ENCODE measurements at regions not wholly inside any gene's neighbourhood (a gene's known extent, or its start where the extent isn't known, plus 50 kb on each side); places are given as distances from the start of the nearest gene placed in this dataset.
"Not testable (repeated sequence)": the region's sequence is repeated elsewhere in the genome, so short reads cannot be mapped to it uniquely, and the experiment has no call there.

- no peak for TF ChIP-seq SP2 (tag by site-specific recombination; IDR thresholded peaks at IDR 0.05)
- TF ChIP-seq HOXC10 (CRISPR knock-in tag; IDR thresholded peaks at IDR 0.05): no peak
- no peak for TF ChIP-seq ZNF184 (tag by site-specific recombination; IDR thresholded peaks at IDR 0.05)
Observed at GRCh38 chr14:98008381-98009113, 1211.4 kb downstream of the VRK1 start (continued).

GRCh38 chr14:98009177-98009576 is 1212.0 kb downstream of the VRK1 start:
- H3K4me1 ChIP-seq (ENCODE audit: control insufficient read depth, insufficient read depth, low read length); CTCF ChIA-PET; H3K27ac ChIP-seq (ENCODE audit: extremely low read depth, low read depth, low read length); H3K4me3 ChIP-seq (ENCODE audit: low read depth, low read length); H3K9me3 ChIP-seq (ENCODE audit: control insufficient read depth, insufficient read depth, low read depth, low read length); H3K36me3 ChIP-seq (ENCODE audit: control insufficient read depth in 2 of 2, insufficient read depth in 1 of 2, low read length in 2 of 2); POLR2A ChIA-PET: not testable (repeated sequence)

GRCh38 chr14:98010784-98011183 is 1213.6 kb downstream of the VRK1 start:
- Histone ChIP-seq H3K9me3 (ENCODE audit: control insufficient read depth, insufficient read depth, low read depth, low read length) (no peaks in the 10 kb centered on the region), H3K36me3 (ENCODE audit: control insufficient read depth in 2 of 2, insufficient read depth in 1 of 2, low read length in 2 of 2) (no peaks in the 10 kb centered on the region), H3K4me1 (ENCODE audit: control insufficient read depth, insufficient read depth, low read length) (no peaks in the 10 kb centered on the region), H3K27ac (ENCODE audit: extremely low read depth, low read depth, low read length) (no peak overlapping the region), H3K4me3 (ENCODE audit: low read depth, low read length) (no peak overlapping the region)
- ChIA-PET POLR2A (no interaction called here), CTCF (no interaction called here)
- no peak for TF ChIP-seq PRDM2 (tag by site-specific recombination; IDR thresholded peaks at IDR 0.05; ENCODE audit: borderline replicate concordance)
- no peak for TF ChIP-seq ZNF426 (tag by site-specific recombination; IDR thresholded peaks at IDR 0.05)
- TF ChIP-seq ZNF391 (tag by site-specific recombination; IDR thresholded peaks at IDR 0.05; ENCODE audit: borderline replicate concordance, low read depth): no peak
- TF ChIP-seq PATZ1 (tag by site-specific recombination; IDR thresholded peaks at IDR 0.05): no peak
- TF ChIP-seq ZBTB21 (tag by site-specific recombination; IDR thresholded peaks at IDR 0.05): no peak
- TF ChIP-seq CTCF (tag by site-specific recombination; IDR thresholded peaks at IDR 0.05): no peak
- TF ChIP-seq REST (tag by site-specific recombination; IDR thresholded peaks at IDR 0.05): no peak
- no peak for TF ChIP-seq ZNF645 (tag by site-specific recombination; IDR thresholded peaks at IDR 0.05)
- no peak for TF ChIP-seq ZNF830 (tag by site-specific recombination; IDR thresholded peaks at IDR 0.05; ENCODE audit: low read depth)
- no peak for TF ChIP-seq ZNF449 (tag by site-specific recombination; IDR thresholded peaks at IDR 0.05)
- TF ChIP-seq ZNF660 (tag by site-specific recombination; IDR thresholded peaks at IDR 0.05): no peak
